ENCODE measurements at regions not wholly inside any gene's neighbourhood (a gene's known extent, or its start where the extent isn't known, plus 50 kb on each side); places are given as distances from the start of the nearest gene placed in this dataset.

DNA sequence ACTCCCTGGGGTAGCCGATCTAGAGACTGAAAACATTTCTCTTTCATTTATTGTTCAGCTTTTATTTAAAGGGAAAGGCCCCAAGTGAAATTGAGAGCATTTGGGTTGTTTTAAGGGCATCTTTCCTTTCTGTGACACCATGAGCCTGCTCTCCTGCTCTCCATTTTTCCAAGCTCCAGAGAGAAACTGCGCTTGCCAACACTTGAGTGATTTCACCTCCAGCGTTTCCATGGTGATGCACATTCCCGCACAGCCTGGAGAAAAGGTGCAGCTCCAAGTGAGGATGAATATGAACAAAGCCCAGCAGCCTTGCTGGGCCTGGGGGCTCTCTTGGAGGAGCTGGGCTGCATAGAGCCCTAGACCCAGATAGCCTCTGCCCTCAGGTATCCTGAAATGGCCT is 159.2 kb upstream of the PPP2R3A start:
- DNase-seq, result no peak

DNA sequence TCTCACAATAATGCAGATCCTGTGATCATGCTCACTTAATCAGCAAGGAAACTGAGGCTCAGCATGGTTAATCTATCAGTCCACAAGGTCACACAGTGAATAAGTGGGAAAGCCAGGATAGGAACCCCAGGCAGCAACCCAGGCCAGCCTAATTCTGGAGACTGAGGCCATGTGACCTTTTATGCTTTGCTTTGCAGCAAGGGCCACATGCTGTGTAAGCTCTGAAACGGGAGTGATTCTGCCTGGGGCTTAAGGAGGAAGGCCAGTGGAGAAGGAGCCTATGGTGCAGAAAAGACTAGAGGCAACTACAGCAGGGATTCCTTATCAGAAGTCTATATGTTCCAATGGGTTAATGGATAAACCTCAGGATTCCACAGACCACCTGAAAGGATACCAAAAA is 157.6 kb upstream of the PPP2R3A start:
- no peak for DNase-seq

DNA sequence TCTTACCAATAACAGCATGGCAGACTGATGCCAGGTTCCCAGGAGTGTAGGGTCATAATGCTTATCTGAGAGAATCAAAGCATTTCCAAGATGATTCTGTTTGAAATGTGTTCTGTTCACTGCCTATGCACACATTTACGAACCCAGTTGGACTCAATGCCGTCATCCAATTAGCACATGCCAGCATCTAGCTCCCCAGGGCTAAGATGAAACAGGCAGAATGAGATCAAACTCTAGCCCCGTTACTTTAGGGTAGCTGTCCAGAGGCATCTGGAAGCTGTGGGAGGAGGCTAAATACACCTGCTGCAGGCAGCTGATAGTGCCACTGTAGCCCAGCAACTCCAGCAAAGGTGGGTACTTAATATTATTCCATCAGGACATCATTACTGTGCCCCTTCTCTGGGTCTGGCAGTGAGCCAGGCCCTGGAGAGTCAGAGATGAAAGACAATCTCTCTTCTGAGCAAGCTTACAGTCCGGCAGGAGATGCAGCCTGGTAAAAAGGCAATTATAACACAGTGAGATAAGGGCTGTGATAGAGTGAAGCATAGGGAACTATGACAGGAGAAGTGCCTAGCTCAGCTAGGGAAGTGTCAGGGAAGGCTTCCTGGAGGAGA is 156.4 kb upstream of the PPP2R3A start:
- no peak for DNase-seq

DNA sequence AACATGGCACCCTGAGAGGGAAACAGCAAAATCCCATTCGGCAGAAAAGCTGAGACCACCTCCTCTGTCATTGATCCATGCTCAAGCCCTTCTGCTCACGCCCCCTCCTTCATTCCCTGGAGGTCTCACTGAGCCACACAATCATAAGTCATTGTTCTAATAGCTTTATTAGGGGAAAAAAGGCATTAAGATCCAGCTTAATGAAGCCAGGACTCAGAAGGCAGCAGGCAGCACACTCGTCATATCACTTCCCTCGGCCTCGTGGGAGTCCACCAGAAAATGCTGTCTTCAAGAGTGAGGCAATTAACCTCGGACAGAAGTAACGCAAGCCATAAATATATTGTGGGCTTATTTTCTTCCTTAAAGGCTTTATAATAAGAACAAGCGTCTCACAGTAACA is 153.9 kb upstream of the PPP2R3A start:
- no peak for DNase-seq

DNA sequence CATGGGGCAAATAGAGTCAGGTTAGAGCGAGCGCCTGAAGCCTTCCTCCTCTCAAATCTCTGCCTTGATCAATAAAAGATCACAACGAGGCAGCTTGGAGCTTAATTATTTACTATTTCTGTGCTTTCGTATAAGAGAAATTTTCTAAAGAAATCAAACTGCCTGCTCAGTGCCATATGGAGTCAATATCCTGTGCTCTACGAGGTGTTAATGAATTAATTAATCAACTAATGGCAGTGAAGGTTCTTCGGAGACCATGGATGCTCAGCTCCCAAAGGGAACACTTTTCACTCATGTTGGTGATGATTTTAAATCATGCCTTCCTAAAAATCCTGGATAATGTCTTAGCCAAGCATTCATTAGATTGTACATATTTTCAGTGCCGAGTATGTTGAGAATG is 153.5 kb upstream of the PPP2R3A start:
- DNase-seq, result no peak

DNA sequence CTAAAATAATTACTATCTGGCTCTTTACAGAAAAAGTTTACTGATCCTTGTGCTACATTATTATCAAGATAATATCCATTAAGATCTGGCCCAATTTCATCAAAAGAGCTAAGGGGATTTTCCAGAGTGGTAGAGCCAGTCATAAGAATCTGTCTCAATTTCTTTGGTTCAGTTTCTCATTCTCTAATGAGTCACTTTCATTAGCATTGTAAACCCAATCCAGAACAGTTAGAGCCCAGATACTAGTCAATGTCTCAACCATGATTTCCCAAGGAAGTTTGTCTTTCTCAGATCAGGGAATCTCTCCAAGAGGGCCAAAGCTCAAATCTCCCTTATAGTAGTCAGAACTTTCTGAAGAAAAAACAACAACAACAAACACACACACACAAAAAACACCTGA is 131.1 kb upstream of the PPP2R3A start:
- no peak for DNase-seq

DNA sequence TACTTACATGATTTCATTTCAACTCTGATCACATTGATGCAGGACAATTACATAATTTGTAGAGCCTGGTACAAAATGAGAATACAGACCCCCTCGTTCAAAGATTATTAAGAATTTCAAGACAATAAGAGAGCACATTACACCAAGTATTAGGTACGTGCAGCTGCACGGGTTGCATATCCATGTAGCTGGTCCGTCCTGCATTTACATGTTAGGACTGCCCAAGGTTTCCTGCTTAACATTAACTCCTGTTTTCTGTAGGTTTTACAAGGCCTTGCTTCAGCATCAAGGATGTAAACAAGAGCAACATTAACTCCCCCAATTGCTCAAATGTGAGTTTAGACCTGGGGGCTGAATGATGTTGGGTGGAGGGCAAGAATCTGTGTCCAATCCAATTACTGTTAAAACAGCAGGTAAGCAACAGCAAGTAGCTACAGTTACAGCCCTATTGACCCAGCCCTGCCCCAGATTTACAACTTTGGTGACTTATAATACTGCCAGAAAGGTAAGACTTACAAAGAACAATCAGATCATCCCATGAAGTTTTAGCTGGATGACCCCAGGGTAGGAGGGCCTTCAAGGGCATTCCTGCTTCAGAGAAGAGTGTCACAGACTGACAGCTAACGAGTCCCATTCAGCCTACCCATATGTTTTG is 127.4 kb upstream of the PPP2R3A start:
- DNase-seq, result no peak

DNA sequence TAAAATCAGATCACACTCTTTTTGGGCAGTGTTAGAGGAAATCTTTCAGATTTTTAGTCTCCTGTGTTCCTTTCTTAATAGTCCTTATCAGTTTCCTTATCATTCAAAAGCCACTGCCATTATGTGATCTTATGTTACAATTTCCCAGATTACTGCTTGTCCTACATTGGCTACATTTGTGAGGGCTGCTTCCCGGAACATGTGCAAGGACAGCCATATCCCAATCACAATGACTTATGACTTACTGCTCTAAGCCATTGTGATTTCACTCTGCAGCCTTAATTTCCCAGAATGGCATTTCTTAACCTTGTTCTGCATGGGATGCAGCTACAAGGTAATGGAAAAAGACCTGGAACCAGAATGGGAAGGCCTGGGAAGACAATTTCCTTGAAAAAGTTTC is 125.1 kb upstream of the PPP2R3A start:
- no peak for DNase-seq

DNA sequence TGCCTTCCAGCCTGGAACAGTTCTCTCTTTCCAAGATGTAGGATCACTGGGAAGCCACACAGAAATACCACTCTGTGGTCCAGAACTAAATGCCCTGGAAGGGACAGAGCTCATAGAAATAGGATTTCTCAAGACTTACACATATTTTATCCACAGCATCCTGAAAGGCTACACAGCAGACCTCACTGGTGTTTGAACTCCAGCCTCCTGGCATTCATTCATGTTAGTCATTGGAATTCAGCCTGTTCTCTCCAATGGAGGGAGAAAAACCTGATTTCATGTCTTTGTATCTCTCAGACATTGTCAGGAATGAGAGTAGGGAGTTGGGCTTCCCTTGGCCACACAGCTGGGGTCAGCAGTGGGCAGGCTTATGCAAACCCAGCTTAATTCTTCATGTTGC is 121.1 kb upstream of the PPP2R3A start:
- DNase-seq, result no peak

DNA sequence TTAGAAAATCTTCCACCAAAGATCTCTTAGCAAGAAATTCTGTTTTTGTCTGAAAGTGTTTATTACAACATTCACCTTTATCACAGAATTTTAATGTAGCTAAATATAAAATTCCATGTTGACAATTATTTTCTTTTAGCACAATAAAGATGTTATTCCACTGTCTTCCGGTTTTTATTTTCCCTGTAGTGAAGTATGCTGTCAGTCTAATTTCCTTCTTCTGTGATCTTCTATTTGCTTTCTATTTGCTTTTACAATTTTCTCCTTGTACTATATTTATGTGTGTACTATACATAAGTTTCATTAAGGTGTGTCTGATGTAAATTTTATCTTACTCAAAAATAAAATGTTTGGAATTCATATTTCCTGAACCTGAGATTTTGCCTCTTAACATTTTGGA is 117.5 kb upstream of the PPP2R3A start:
- DNase-seq, result no peak

DNA sequence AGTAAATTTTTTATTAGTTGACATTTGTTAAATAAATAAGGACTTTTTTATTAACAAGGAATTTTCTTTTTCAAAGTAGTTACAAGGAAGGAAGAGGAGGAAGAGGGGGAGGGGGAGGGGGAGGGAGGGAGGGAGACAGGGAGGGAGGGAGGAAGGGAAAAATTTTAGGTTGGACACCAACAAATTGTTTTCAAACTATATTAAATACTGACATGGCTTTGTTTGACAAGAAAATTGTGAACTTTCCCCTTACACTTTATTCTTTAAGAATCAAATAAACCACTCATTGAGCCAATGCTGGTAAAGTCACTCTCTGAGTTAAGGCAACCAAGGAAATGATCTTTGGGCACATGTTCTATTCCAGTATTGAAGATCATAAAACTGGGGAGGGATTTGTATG is 115.7 kb upstream of the PPP2R3A start:
- no peak for DNase-seq

DNA sequence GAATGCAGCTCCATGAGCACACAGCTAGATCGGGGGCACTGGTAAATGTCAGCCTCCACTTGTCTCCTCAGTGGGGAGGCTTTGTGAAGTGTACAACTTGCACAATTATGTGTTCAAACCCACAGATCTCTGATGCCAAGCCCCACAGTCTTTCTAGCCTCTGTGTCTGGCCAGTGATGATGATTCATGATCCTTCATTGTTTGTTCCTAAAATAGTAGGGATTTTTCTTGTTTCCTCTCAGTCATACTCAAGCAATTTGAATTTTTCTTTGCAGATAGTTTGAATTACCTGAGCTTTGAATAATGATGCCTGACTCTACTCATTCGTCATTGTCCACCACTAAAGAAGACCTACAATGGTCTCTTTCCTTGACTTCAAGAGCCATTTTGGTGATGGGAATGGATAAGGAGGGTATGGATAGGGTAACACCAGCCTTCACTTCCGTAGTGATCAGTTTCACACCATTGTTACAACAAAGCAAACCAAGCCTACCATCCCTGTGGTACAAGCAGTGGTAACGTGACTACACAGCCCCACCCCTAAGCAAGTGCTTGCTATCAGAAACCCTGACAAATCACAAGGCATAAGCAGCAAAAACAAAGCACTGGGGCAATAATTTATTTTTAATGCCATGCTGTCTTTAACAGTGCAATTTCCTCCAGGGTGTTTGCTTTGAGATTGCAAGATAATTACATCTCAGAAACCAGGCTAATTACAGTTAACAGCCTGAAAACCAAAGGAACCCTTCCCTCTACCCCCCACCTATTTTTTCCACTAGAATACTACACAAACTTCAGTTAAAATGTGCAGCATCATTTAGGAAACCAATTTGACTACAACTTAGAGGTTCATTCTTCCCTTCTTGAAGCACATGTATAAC is 114.1 kb upstream of the PPP2R3A start:
- no peak for DNase-seq

DNA sequence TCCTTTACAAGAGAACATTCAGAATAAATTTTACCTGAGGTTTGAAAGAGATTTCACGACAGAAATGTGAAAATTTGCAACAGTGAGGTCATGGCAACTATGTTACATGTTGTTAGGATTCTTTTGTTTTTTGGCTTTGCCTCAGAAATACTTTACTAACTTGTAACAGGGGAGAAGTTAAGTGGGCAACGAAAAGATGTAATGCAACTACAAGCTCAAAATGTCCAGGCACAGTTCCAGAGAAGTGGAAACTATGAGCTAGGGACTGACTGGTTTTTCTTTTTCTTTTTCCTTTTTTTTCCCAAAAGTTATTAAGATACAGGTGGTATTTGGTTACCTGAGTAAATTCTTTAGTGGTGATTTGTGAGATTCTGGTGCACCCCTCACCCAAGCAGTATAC is 111.5 kb upstream of the PPP2R3A start:
- DNase-seq, result no peak

DNA sequence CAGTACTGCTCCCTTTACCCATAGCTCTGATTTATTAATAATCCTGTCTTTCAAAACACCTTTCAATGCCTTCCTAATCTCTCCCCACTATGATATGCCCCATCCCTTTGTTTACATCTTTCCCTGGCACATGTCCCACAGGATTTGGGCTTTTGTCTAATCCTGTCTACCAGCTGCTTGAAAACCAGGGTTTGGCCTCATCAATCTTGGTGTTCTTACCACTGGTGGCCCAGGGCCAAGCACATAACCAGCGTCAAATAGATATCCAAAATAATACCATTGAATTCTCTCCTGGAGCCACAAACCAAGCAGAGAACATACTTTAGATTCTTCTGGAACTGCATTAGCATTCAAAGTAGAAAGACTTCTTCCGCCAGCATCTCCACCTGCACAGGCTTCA is 104.8 kb upstream of the PPP2R3A start:
- DNase-seq, result no peak

DNA sequence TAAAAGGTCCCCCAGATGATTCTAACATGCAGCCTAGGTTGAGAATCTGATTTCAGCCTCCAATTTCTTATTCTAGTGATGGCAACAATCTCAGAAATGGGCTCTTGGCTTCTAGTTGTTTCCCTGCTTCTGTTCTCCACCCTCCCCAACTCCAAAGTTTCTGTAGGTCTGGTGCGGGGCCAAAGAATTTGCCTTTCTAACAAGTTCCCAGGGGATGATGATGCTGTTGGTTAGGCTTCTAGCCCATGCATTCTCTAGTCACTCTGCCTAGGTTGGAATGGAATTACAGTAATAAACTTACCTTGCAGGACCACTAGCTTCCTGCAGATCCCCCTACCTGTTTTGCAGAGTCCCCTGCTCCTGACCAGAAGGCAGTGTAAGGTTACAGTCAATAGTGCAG is 103.2 kb upstream of the PPP2R3A start:
- no peak for DNase-seq

DNA sequence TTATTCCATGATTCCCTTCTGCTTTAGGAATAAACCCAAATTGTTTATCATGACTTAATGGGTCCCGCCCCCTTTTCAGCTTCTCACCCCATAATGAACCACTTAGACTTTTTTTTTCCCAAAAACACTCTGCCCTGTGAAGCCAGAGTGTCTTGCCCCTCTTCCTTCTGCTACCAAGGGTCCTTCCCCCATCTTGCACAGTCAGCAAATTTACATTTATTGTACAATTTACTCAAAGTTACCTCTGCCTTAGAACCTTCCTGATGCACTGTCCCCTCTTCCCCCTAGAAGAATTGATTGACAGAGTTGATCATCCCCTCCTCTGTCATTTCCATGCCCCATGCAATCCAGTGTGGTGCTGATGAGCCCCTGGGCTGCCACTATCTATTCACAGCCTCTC is 101.5 kb upstream of the PPP2R3A start:
- no peak for DNase-seq

DNA sequence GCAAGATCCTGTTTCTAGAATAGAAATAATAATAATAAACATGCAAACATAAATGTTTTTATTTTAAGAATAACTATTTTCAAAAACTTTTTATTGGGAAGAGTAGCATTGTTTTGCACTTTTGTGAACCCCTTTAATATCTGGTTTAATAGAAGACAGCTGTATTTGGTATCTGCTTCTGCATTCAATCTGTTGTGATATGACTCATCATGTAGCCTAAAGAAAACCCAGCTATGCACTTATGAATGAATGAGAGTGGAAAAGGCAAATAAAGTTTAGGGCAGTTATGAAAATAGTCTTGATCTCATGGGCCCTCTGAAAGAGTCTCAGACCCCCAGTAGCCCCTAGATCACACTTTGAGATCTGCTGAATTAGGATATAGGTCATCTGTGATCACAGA is 100.4 kb upstream of the PPP2R3A start:
- DNase-seq, result no peak

DNA sequence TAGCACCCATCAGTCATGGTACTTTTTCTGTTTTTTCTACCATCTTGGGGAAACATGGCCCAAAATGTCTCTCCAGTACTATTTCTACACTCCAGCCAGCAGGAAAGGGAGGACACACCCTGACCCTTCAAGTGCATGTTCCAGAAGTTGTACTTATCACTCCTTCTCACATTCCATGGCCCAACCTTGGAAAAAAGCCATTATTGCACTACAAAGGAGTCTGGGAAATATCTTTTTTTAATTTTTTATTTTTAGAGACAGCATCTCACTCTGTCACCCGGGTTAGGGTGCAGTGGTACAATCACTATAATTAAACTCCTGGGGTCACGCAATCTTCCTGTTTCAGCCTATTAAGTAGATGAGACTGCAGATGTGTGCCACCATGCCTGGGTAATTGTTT is 100.0 kb upstream of the PPP2R3A start:
- no peak for DNase-seq

DNA sequence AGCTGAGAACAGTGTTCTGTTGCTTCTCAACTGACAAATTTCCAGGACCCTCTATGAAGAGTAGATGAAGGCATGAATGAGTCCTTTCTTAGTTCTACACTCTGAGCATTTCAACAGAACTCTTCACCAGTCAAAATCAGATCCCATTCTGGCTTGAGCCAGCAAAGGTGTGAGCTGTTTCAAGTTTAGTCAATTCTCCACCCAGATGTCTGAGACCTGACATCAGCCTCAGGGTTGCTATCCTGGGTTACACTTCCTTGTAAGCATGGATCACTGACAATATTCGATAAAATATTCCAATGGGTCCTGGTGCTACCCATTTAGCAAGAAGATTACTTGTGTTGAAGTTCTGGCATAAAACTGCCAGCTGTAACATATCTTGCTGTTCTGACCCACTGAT is 97.6 kb upstream of the PPP2R3A start:
- no peak for DNase-seq

DNA sequence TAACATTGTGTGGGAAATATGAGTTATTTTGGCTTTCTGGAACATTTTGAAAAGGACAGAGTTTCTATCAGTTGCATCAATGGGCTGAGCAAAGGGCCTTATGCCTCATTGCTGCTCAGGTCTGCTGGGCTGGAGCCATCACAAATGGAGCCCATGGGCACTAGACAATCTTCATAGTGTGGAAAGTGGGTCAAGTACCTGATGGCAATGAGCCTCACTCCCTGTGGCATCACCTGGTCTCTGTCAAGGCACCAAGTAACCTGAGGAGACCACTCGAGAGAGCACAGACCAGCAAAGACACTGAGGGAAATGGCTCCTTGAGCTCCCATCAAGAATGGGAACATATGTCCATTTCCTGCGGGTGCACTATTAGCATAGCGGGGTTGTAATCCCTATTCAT is 96.7 kb upstream of the PPP2R3A start:
- no peak for DNase-seq

DNA sequence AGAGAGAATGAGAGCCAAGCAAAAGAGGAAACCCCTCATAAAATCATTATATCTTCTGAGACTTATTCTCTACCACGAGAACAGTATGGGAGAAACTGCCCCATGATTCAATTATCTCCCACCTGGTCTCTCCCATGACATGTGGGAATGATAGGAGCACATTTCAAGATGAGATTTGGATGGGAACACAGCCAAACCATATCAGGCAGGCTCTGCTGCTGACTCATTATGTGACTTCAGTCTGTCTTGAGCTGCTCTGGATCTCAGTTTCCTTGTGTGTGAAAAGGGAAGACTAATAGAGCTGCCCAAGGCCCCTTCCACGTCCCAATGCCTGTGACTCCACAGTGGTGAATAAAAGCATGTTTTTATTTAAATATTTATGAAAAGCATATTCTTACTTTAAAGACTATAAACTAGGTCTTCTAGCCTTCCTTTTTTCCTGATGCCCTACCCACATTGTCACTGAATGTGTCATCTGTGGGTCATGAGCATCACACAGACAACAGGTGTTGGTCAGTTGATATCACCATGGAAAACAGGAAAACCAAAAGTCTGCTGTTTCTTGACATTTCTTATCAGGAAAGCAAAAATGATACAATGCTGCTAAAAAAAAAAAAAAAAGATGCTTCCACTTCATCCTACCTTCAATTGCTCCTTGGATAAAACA is 96.0 kb upstream of the PPP2R3A start:
- no peak for DNase-seq

DNA sequence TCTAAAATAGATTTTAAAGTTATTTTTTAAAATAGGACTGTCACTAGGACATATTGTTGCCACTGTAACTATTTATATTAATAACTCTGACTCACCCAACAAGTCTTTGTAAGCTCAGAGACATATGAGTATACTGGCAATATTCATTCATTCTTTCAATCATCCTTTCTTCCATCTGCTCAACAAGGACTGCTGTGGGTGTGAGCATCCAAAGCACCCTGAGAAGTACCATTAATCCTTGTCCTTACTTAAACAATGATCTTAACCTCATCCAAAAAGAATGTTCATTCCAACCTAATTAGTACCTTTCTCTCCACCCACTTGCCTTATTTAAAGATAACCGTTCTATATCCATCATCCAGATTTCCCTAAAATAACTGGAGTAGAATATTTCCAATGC is 94.2 kb upstream of the PPP2R3A start:
- DNase-seq, result no peak

DNA sequence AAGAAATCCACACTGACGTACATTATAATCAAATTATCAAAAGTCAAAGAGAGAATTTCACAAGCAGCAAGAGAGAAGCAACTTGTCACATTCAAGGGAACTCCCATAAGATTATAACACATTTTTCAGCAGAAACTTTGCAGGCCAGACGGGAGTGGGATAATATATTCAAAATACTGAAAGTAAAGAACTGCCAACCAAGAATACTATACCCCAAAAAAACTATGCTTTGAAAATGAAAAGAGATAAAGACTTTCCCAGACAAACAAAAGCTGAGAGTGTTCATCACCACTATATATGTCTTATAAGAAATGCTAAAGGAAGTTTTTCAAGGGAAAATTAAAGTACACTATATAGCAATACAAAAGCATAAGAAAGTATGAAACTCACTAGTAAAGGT is 91.5 kb upstream of the PPP2R3A start:
- DNase-seq, result no peak

DNA sequence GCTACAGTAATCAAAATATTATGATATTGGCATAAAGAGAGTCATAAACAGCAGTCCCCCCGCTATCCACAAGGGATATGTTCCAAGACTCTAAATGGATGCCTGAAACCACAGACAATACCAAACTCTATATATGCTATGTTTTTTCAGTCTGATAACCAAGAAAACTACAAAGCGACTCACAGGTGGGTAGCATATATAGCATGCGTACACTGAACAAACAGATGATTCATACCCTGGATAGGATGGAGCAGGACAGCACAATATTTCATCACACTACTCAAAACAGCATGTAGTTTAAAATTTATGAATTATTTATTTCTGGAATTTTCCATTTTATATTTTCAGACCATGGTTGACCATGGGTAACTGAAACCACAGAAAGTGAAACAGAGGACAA is 87.0 kb upstream of the PPP2R3A start:
- DNase-seq, result no peak
